Loucy (cell line): ENCODE measurements at regions not wholly inside any gene's neighbourhood (a gene's known extent, or its start where the extent isn't known, plus 50 kb on each side); places are given as distances from the start of the nearest gene placed in this dataset.

Experiments
- EZH2phosphoT487 ChIP-seq: fragments of 200-600 bp; IDR thresholded peaks from 2 replicates; pipeline ENCODE4 v1.6.1; 2018; ENCODE audit warnings: antibody characterized with exemption, mild to moderate bottlenecking, moderate library complexity, borderline replicate concordance
- TF ChIP-seq, protein P1 (sequence below): fragments of 200-600 bp; sonication (generic); conservative IDR thresholded peaks from 2 replicates; pipeline ENCODE4 v1.5.1; 2014; ENCODE audit warnings: mild to moderate bottlenecking, antibody characterized with exemption, low read length

DNA sequence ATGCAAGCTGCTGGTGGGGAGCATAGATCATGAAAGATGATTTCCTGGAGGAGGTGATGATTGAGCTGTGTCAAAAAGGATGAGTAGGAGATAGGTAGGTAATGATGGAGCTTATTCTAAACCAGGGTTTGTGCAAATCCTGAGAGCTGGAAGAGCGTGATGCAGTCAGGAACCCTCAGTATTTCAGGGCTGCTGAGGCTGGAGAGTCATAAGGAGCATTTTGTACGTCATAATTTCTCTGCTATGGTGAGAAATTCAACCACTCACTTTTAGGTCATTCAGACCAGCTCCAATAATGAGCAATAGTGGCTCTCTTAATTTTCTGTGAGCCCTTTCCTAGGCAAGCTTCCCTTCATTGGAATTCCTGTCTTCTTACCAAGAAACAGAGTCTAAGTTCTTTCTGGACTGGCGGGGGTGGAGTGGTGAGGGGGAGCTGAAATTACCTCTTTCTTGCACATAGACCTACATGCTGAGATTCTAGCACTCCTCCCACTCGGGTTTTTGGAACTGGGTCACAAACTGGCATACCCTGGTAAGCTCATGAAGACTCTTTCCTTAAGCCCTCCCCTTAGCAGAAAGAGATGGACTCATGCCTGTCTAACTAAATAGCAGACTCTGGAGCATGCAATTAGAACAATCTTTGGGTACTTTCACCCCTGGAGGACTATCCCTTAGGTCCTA lies 62.2 kb upstream of the MYCBP2 start:
- TF ChIP-seq, protein P1, sequence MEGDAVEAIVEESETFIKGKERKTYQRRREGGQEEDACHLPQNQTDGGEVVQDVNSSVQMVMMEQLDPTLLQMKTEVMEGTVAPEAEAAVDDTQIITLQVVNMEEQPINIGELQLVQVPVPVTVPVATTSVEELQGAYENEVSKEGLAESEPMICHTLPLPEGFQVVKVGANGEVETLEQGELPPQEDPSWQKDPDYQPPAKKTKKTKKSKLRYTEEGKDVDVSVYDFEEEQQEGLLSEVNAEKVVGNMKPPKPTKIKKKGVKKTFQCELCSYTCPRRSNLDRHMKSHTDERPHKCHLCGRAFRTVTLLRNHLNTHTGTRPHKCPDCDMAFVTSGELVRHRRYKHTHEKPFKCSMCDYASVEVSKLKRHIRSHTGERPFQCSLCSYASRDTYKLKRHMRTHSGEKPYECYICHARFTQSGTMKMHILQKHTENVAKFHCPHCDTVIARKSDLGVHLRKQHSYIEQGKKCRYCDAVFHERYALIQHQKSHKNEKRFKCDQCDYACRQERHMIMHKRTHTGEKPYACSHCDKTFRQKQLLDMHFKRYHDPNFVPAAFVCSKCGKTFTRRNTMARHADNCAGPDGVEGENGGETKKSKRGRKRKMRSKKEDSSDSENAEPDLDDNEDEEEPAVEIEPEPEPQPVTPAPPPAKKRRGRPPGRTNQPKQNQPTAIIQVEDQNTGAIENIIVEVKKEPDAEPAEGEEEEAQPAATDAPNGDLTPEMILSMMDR: no peak
- TF ChIP-seq EZH2phosphoT487: no peak
